ENCODE measurements at regions not wholly inside any gene's neighbourhood (a gene's known extent, or its start where the extent isn't known, plus 50 kb on each side); places are given as distances from the start of the nearest gene placed in this dataset.
A peak's percentile ranks its signal among the peaks of the same experiment; 100 is the strongest.

DNA sequence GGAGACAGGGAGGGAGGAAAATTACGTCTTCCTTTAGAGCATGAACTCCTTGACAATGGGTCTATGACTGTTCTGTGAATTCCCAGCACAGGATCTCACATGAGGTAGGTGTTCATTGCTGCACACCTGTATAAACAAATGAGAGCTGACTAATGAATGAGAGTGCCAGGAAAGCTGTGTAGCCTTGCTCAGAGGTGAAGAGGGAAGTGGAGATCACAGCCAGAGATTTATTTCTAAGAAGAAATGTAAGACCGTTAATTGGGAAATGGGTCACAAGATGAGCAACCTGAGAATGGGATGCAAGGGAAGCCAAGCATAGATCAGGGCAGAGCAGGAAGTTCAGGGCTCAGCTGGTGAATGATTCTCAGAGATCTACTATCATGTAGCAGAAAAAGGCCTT lies 295.1 kb downstream of the CDK5RAP2 start:
- peak; percentile 97 for DNase-seq (ENCODE audit: low read depth)
- TF ChIP-seq, protein P1, sequence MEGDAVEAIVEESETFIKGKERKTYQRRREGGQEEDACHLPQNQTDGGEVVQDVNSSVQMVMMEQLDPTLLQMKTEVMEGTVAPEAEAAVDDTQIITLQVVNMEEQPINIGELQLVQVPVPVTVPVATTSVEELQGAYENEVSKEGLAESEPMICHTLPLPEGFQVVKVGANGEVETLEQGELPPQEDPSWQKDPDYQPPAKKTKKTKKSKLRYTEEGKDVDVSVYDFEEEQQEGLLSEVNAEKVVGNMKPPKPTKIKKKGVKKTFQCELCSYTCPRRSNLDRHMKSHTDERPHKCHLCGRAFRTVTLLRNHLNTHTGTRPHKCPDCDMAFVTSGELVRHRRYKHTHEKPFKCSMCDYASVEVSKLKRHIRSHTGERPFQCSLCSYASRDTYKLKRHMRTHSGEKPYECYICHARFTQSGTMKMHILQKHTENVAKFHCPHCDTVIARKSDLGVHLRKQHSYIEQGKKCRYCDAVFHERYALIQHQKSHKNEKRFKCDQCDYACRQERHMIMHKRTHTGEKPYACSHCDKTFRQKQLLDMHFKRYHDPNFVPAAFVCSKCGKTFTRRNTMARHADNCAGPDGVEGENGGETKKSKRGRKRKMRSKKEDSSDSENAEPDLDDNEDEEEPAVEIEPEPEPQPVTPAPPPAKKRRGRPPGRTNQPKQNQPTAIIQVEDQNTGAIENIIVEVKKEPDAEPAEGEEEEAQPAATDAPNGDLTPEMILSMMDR (IDR thresholded peaks at IDR 0.05; ENCODE audit: insufficient read depth, low read length, severe bottlenecking): no peak
- no peaks in the 10 kb centered on the region for H3K36me3 ChIP-seq (ENCODE audit: control insufficient read depth, insufficient read depth, low read length)
- no peaks in the 10 kb centered on the region for H3K27me3 ChIP-seq (ENCODE audit: control insufficient read depth, insufficient read depth, low read length)
- FAIRE-seq: peak; percentile 80
- no peak overlapping the region for H3K4me3 ChIP-seq (ENCODE audit: low read depth, low read length)

DNA sequence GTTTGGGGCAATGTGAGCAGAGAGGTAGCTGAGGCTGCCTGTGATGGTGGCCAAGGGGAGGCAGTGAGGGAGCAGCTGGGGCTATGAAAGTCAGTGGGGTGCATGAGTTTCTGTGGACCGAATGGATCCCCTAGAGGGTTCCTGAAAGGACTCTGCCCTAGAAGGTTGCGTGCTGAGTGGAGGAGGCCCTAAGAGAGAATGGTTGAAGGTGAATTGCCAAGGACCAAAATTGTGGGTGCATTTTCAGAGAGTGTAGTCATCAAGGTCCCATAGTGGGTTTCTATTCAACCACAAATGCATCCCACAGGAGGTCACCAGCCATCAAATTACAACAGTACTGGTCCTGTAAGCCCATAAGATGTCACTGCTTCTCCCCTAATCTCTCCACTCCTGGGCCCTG lies 298.3 kb downstream of the CDK5RAP2 start:
- TF ChIP-seq, protein P1 (IDR thresholded peaks at IDR 0.05; ENCODE audit: insufficient read depth, low read length, severe bottlenecking): no peak
- DNase-seq (ENCODE audit: low read depth) (no peak), FAIRE-seq (no peak)

DNA sequence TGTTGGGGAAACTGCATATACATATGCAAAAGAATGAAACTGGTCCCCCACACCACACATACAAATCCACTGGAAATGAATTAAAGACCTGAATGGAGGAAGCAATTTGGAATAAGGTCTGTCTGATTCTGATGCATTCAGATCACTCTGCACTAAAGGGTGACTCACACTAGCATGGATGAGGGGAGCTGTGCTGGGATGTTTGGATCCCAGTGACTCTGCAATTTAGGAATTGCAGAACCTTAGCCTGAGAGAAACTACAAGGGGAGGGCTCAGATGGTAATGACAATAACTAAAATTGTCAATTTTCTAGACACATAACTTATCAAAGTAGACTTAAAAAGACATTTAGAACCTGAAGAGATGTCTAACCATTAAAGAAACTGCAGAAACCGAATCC lies 312.0 kb downstream of the CDK5RAP2 start:
- DNase-seq (ENCODE audit: low read depth) (peak; percentile 14), FAIRE-seq (no peak)
- no peaks in the 10 kb centered on the region for H3K27me3 ChIP-seq (ENCODE audit: control insufficient read depth, insufficient read depth, low read length)
- no peaks in the 10 kb centered on the region for H3K36me3 ChIP-seq (ENCODE audit: control insufficient read depth, insufficient read depth, low read length)
- TF ChIP-seq, protein P1 (IDR thresholded peaks at IDR 0.05; ENCODE audit: insufficient read depth, low read length, severe bottlenecking): no peak
- no peak overlapping the region for H3K4me3 ChIP-seq (ENCODE audit: low read depth, low read length)

More for the DNA sequence above, 298.3 kb downstream of the CDK5RAP2 start:
- no peaks in the 10 kb centered on the region for H3K36me3 ChIP-seq (ENCODE audit: control insufficient read depth, insufficient read depth, low read length)
- H3K4me3 ChIP-seq (ENCODE audit: low read depth, low read length): no peak overlapping the region
- no peaks in the 10 kb centered on the region for H3K27me3 ChIP-seq (ENCODE audit: control insufficient read depth, insufficient read depth, low read length)

DNA sequence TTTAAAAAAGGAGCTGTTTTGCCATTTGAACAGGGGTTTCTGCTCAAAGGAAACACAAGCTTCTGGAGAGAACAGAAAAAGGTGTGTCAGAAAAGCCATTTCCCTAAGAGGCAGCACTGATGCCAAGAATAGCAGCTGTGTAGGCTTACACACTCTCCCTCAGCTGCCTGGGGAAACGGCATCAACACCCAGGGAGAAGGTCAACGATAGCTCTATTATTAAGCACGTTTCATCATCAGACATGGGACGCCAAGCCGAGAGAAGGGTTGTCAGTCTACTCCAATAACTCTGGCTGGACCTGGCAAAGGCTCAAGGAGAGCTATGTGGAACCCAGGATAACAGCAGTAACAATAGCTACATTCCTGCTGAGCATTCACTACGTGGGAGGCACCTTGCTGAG lies 314.2 kb downstream of the CDK5RAP2 start:
- TF ChIP-seq, protein P1 (IDR thresholded peaks at IDR 0.05; ENCODE audit: insufficient read depth, low read length, severe bottlenecking): no peak
- no peak for DNase-seq (ENCODE audit: low read depth)
- Histone ChIP-seq H3K4me3 (ENCODE audit: low read depth, low read length) (no peak overlapping the region), H3K36me3 (ENCODE audit: control insufficient read depth, insufficient read depth, low read length) (no peaks in the 10 kb centered on the region), H3K27me3 (ENCODE audit: control insufficient read depth, insufficient read depth, low read length) (no peaks in the 10 kb centered on the region)
- no peak for FAIRE-seq

DNA sequence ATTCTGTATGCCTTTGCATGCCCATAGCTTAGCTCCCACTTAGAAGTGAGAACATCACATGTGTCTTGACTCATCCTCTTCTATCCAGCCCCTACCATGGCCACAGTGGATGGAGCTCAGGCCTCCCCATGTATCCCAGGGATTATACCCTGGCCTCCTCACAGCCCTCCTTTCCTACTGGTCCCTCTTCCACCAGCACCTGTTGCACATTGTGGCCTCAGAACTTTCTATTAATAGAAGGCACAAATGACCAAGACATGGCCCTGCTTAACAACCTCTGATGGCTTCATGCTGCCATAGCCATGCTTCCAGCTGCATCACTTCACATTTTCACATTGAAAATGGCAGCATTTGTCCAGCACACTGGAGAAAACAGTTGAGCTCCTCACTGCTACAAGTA lies 315.4 kb downstream of the CDK5RAP2 start:
- TF ChIP-seq, protein P1 (IDR thresholded peaks at IDR 0.05; ENCODE audit: insufficient read depth, low read length, severe bottlenecking): no peak
- peak; percentile 47 for FAIRE-seq
- no peak for DNase-seq (ENCODE audit: low read depth)
- H3K36me3 ChIP-seq (ENCODE audit: control insufficient read depth, insufficient read depth, low read length): no peaks in the 10 kb centered on the region
- H3K27me3 ChIP-seq (ENCODE audit: control insufficient read depth, insufficient read depth, low read length): no peaks in the 10 kb centered on the region
- H3K4me3 ChIP-seq (ENCODE audit: low read depth, low read length): no peak overlapping the region

DNA sequence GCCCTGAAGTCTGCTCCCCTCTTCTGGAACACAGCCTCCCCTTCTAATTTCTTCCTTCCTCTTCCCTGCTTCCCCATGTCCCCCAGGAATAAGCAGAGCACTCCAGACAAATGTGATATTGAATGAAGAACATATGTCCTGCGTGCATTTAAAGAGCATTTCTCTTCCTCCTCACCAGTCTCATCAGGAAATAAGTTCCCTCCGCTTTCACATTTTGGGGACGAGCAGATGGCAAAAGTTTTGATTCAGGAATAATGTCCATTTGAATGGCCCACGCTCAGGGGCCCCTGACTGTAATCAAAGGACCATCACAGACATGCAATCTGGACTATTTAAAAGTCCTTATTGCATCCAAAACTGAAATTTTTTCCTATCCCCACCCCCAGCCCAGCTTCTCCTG lies 316.1 kb downstream of the CDK5RAP2 start:
- H3K36me3 ChIP-seq (ENCODE audit: control insufficient read depth, insufficient read depth, low read length): no peaks in the 10 kb centered on the region
- no peak for FAIRE-seq
- H3K4me3 ChIP-seq (ENCODE audit: low read depth, low read length): no peak overlapping the region
- DNase-seq (ENCODE audit: low read depth): no peak
- no peaks in the 10 kb centered on the region for H3K27me3 ChIP-seq (ENCODE audit: control insufficient read depth, insufficient read depth, low read length)
- TF ChIP-seq, protein P1 (IDR thresholded peaks at IDR 0.05; ENCODE audit: insufficient read depth, low read length, severe bottlenecking): no peak

All from bronchial epithelial cell (primary cell).